GM12801 (cell line): ENCODE measurements at regions not wholly inside any gene's neighbourhood (a gene's known extent, or its start where the extent isn't known, plus 50 kb on each side); places are given as distances from the start of the nearest gene placed in this dataset.

ENCODE experiments used
- TF ChIP-seq, protein P1 (sequence below): IDR thresholded peaks from one replicate; pipeline ENCODE4 v1.5.1; 2011; ENCODE audit warnings: control low read depth; ENCODE audit not compliant: insufficient read length; ENCODE audit errors: extremely low read depth

DNA sequence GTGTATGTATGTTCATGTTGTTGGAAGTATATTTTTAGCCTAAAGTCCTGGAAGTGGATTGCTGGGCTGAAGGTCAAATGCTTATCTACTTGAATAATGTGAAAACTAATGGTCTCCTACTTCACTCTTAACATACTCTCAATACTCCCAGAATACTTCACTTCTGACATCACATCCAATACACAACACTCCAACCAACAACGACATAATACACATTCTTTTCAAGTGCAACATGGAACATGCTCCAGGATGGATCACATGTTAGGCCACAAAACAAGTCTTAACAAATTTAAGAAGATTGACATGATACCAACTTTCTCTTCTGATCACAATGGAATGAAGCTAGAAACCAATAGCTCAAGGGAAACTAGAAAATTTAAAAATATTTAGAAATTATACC, 126.9 kb upstream of the ADCY1 start:
- TF ChIP-seq, protein P1, sequence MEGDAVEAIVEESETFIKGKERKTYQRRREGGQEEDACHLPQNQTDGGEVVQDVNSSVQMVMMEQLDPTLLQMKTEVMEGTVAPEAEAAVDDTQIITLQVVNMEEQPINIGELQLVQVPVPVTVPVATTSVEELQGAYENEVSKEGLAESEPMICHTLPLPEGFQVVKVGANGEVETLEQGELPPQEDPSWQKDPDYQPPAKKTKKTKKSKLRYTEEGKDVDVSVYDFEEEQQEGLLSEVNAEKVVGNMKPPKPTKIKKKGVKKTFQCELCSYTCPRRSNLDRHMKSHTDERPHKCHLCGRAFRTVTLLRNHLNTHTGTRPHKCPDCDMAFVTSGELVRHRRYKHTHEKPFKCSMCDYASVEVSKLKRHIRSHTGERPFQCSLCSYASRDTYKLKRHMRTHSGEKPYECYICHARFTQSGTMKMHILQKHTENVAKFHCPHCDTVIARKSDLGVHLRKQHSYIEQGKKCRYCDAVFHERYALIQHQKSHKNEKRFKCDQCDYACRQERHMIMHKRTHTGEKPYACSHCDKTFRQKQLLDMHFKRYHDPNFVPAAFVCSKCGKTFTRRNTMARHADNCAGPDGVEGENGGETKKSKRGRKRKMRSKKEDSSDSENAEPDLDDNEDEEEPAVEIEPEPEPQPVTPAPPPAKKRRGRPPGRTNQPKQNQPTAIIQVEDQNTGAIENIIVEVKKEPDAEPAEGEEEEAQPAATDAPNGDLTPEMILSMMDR = no peak

DNA sequence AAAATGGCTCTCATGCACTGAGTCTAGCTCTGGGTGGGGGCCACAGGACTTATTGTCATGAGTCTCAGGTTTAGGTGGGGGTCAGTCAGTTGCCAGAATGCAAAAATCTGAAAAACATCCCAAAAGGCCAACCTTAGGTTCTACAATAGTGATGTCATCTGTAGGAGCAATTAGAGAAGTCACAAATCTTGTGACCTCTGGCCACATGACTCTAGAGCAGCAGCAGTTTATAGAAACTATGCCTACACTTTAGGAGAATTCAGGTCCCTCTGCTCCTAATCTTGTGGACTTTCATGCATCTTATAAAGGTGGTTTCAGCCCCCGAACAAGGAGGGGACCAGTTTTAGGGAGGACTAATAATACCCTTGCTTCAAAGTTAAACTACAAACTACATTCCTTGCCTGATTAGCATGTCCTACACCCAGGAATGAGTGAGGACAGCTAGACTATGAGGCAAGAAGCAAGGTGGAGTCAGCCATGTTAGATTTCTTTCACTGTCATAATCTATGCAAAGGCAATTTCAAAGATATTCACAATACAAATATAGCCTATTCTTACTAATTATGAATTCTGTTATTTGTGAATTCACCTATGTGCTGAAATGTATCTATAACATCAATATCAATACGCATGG, 123.5 kb upstream of the ADCY1 start:
- TF ChIP-seq, protein P1 = no peak

DNA sequence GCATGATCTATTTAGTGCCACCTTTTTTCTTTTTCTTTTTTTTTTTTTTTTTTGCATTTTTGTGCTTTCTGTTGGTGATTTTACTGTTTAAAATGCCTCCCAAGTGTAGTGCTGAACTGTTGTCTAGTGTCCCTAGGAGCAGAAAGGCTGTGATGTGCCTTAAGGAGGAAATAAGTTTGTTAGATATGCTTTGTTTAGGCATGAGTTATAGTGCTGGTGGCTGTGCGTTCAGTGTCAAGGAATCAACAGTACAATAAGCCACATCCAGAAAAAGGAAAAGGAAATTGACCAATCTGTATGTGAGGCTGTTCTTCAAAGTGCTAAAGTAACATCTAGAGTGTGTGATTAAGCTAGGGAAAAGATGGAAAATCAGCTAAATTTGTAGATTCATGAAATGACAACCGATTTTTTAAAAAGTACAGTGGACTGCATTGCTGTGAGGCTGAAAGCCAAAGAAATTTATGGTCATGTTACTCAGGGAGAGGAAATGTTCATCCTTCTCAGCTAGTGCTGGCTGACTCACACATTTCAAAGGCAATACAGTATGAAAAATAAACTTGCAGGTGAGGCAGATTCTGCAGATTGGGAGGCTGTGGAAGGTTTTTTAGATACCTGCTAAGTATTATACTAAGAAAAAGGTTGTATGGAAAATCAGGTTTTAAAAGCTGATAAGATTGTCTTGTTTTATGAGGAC, 122.7 kb upstream of the ADCY1 start:
- TF ChIP-seq, protein P1 = no peak

DNA sequence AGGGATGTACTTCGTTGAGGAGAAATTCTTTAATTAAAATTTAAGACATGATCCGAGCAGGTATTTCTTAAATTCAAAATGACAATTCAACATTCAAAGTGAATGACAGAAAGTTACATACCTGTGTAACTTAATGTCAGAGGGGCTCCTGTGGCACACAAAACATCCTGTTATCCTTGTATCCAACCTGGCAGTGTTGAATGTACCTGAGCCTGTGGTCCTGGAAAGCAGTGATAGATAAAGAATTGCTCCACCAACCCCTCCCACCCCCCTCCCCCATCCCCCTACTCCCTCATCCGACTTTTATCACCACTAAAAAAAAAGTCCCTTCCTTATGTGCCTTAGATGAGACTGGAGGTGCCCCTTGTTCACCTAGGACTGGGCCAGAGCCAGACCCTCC, 119.4 kb upstream of the ADCY1 start:
- TF ChIP-seq, protein P1 = no peak

DNA sequence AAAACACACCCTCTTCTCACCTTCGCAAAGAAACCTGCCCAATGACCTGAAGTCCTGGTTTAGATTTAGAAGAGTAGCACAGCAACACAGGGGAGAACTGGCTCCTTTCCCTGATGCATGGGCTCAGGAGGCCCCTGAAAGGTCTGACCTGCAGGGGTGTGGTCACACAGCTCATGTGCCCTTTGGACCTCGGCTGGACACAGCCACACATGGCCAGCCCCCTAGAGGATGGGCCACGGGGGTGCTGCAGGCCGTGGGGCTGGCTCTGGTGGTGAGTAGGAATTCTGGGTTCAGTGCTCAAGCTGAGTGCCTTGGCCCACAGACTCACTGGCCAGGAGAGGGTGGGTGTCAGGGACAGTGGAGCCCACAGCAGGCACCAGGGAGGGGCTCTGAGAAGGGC, 118.5 kb upstream of the ADCY1 start:
- TF ChIP-seq, protein P1 = no peak

DNA sequence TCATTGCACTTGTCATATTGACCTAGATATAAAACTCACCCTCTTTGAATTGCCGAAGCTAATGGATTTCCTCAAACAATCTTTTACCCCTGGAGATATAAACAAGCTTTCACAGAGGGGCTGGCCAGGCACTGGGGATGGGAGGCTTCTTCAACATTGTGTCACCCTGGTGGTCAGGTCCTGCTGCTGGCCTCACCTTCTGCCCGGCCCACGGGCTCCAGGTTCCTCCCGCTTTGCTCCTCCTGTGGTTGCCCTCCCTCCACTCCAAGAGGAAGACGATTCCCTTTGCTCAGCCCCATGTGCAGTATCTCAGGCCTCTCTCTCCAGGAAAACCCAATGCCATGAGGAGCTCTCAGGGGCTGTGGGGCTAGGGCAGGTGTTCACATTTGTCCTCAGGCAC, 118.1 kb upstream of the ADCY1 start:
- TF ChIP-seq, protein P1 = no peak

DNA sequence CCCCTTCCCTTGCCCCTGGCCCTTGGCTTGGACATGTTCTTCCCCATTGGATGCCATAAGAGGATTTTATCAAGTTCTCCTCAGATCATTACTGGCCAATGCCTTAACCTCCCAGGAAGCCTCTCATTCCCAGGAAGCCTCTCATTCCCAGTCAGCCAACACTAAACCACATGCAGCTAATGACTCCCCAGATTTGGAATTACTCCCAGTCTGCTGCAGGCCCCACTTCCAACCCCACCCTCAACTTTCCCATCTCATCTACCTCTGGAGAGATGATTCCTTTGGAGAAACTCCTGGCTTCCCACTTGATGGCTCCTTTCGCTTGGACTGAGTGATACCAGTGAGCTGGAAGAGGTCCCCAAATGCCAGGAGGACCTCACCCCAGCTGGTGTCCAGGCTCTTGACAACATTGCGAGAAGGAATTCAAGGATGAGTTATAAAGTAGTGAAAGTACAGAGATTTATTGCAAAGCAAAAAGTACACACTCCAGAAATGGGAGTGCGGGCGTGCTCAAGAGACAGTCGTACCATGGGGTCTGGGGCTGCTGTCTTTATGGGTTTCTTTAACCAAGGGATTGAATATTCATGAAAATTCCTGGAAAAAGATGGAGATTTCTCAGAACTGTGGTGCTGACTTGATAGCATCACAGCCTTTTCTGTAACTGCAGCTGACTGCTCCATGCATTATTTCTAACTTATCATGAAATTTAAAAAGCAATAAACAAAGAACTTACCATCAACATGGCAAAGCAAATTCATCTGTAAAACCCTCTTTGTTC, 117.2 kb upstream of the ADCY1 start:
- TF ChIP-seq, protein P1 = no peak
